Astrocyte of the cerebellum (primary cell): ENCODE measurements at regions not wholly inside any gene's neighbourhood (a gene's known extent, or its start where the extent isn't known, plus 50 kb on each side); places are given as distances from the start of the nearest gene placed in this dataset.
"Not testable (repeated sequence)": the region's sequence is repeated elsewhere in the genome, so short reads cannot be mapped to it uniquely, and the experiment has no call there.

Source experiments
- DNase-seq: peaks from one replicate; pipeline ENCODE4 v3.0.0-alpha.2; 2011; ENCODE audit warnings: low read depth
- H3K4me3 ChIP-seq: 2 replicates; pipeline ENCODE4 v1.5.1; 2011; ENCODE audit warnings: mild to moderate bottlenecking, low read depth, low read length, moderate library complexity
- CTCF ChIP-seq: IDR thresholded peaks from 2 replicates; pipeline ENCODE4 v1.5.1; 2012; ENCODE audit warnings: low read length, low read depth, moderate library complexity, mild to moderate bottlenecking; ENCODE audit errors: missing control alignments
- in situ Hi-C: cut with HindIII; loops from 2 replicates; pipeline ENCODE4 v1.10.0; 2017; ENCODE audit warnings: low sequenced_read_pairs

DNA sequence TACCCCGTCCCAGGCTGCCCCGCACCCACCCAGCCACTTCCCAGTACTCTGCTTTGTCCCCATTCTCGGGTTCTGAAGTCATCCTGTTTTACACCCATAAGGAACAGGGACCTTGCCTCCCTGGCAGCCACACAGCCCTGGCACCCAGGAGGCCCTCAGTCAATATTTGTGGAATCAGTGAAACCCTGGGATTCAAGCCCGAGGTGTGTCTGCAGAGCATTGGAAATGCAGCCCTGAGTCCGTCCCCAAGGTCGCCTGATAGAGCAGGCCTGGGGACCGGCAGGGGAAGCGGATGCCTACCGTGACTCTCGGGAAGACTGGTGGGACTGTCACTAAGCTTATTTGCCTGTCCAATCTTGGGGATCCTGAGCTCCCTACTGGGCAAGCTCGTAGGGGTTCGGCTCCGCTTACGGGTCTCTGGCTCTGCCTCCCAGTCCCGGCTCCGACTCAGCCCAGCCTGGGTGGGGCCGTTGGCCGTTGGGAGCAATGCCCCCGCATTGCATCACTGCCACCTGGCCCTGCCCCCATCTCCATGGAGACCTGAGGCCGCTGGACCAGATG, 64.4 kb upstream of the TAMM41 start:
- no peak overlapping the region for H3K4me3 ChIP-seq
- in situ Hi-C loops: no loop called here
- DNase-seq: no peak
- no peak for TF ChIP-seq CTCF

- H3K4me3 ChIP-seq, in situ Hi-C loops, DNase-seq: not testable (repeated sequence)
These were observed 65.2 kb upstream of the TAMM41 start for GRCh38 chr3:11911887-11912286.

GRCh38 chr3:11913316-11913715, 66.6 kb upstream of the TAMM41 start:
- H3K4me3 ChIP-seq: no peak overlapping the region
- DNase-seq: no peak
- TF ChIP-seq CTCF: no peak
- in situ Hi-C loops: no loop called here

DNA sequence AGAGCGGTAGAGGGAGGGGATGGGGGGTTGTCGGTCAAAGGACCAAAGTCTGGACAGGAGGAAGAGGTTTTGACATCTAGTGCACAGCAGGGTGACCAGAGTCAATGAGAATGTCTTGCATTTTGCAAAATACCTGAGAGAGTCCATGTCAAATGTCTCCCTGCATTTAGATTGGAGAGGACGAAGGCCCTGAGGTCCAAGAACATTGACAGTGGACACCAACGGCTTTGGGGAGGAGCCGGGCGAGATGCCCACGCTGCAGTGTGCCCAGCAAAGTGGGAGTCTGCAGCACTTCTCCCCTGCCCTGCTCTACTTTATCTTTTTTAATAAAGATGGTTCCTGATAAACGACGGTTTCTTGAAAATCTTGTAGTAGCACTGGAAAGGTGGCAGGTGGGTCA, 67.4 kb upstream of the TAMM41 start:
- no peak for DNase-seq
- H3K4me3 ChIP-seq: no peak overlapping the region
- in situ Hi-C loops: no loop called here
- no peak for TF ChIP-seq CTCF

DNA sequence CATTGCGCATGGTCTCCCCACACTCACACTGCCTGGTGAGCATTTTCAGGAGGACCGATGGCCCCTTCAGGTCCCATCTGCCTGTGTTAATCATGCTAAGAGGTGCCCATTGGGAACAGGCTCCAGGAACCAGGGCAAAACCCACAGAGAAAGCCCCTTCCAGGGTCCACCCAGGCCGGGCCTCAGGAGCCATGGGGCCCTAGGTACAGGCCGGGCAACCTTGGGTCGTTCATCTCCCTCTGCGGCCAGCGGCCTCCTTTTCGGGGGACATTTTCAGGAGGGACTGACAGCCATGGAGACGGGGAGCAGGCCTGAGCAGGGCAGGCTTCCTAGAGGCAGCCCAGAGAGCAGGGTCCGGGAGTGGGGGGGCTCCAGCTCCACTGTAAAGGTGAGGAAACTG, 68.0 kb upstream of the TAMM41 start:
- TF ChIP-seq CTCF: no peak
- DNase-seq: no peak
- no peak overlapping the region for H3K4me3 ChIP-seq
- in situ Hi-C loops: no loop called here

- TF ChIP-seq CTCF: no peak
- DNase-seq: no peak
- in situ Hi-C loops: no loop called here
- H3K4me3 ChIP-seq: no peak overlapping the region
These were observed 69.1 kb upstream of the TAMM41 start for GRCh38 chr3:11915621-11916424.

- H3K4me3 ChIP-seq, DNase-seq, in situ Hi-C loops: not testable (repeated sequence)
These were observed 69.7 kb upstream of the TAMM41 start for GRCh38 chr3:11916425-11916762.
